22Rv1 (cell line): ENCODE measurements at regions not wholly inside any gene's neighbourhood (a gene's known extent, or its start where the extent isn't known, plus 50 kb on each side); places are given as distances from the start of the nearest gene placed in this dataset.

Source experiments
- H3K27ac ChIP-seq: fragments of 450-650 bp; 2 replicates; pipeline ENCODE4 v1.5.1; 2017
- ZFX ChIP-seq: fragments of 450-650 bp; IDR thresholded peaks from 2 replicates; pipeline ENCODE4 v1.6.1; 2017; ENCODE audit warnings: antibody characterized with exemption, borderline replicate concordance
- TF ChIP-seq, protein P1 (sequence below): fragments of 450-650 bp; IDR thresholded peaks from 2 replicates; pipeline ENCODE4 v1.5.1; 2017; ENCODE audit warnings: mild to moderate bottlenecking

DNA sequence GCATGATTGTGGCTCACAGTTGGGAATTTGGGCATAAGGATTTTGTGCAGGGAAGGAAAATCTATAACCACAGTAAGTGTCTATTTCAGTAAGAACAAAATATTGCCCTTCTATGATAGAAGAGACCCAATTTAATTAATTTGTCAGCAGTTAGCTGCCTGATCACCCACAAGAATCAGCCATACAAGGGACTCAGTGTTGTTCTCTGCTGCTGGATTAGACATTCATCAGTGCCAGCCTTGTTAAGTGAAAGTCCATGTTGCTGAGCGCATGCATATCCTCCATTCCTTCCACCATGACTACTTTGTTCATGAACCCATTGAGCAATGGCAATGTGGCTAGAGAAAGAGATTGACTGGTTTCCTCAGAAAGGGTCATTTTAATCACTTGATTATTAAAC, 125.3 kb upstream of the PDHA2 start:
- no peak overlapping the region for H3K27ac ChIP-seq
- no peak for TF ChIP-seq ZFX
- TF ChIP-seq, protein P1, sequence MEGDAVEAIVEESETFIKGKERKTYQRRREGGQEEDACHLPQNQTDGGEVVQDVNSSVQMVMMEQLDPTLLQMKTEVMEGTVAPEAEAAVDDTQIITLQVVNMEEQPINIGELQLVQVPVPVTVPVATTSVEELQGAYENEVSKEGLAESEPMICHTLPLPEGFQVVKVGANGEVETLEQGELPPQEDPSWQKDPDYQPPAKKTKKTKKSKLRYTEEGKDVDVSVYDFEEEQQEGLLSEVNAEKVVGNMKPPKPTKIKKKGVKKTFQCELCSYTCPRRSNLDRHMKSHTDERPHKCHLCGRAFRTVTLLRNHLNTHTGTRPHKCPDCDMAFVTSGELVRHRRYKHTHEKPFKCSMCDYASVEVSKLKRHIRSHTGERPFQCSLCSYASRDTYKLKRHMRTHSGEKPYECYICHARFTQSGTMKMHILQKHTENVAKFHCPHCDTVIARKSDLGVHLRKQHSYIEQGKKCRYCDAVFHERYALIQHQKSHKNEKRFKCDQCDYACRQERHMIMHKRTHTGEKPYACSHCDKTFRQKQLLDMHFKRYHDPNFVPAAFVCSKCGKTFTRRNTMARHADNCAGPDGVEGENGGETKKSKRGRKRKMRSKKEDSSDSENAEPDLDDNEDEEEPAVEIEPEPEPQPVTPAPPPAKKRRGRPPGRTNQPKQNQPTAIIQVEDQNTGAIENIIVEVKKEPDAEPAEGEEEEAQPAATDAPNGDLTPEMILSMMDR = no peak

DNA sequence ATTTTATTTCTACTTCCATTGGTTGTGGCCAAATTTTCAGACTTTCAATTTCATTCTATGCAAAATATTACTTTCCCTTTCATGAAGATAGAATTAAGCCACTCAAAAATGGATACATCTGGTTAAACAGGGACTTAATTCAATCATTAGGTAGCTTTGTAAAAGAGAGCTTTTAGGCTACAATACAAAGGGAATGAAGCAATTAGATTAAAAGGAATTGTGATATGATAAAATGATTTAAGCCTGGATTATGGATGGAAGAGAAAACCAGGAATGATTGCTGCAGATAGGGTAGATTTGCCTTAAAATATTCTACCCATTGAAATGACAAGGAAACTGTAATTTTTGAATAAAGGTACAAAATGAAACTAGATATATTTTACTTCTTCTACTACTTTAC, 134.6 kb upstream of the PDHA2 start:
- no peak overlapping the region for H3K27ac ChIP-seq
- TF ChIP-seq ZFX = no peak
- TF ChIP-seq, protein P1 = no peak

DNA sequence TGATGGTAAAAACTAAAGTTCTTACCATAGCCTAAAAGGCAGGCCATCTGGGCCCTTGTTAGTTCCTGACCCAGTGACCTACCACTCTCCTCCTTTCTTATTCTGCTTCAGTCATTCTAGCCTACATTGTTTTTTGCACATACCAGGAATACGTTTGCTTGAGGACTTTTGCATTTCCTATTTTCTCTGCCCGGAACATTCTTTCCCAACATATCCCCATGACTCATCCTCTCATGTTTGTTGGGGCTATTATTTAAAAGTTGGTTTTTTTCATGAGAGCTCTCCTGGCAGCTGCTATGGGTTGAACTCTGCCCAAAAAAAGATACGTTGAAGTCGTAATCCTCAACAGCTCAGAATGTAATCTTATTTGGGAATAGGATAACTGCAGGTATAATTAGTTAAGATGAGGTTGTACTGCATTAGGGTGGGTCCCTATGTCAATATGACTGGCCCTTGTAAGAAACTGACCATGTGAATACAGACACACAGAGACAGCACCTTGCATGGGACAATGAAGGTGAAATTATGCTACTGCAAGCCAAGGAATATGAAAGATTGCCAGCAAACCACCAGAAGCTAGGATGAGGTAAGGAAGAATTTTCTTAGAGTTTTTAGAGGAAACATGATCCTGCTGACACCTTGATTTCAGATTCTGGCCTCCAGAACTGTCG, 138.3 kb upstream of the PDHA2 start:
- TF ChIP-seq, protein P1 = no peak

DNA sequence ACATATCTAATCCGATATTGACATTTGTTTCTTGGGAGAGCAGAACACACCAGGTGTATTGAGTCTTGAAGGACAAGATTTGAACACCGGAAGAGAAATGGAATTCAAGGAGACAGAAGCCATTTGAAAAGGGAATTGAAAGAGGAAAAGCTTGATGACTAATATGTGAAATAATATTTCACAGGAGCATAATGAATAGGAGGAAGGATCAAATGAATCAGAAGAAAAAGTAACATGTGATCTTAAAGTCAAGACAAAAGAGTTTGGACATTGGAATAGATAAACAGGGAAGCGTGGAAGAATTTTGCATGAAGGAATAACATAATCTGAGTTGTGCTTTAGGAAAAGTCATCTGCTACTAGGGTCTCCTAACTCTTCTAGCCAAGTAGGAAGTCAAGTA, 145.5 kb upstream of the PDHA2 start:
- no peak overlapping the region for H3K27ac ChIP-seq
- TF ChIP-seq, protein P1 = no peak
- TF ChIP-seq ZFX = no peak

More for the DNA sequence above, 138.3 kb upstream of the PDHA2 start:
- no peak overlapping the region for H3K27ac ChIP-seq

DNA sequence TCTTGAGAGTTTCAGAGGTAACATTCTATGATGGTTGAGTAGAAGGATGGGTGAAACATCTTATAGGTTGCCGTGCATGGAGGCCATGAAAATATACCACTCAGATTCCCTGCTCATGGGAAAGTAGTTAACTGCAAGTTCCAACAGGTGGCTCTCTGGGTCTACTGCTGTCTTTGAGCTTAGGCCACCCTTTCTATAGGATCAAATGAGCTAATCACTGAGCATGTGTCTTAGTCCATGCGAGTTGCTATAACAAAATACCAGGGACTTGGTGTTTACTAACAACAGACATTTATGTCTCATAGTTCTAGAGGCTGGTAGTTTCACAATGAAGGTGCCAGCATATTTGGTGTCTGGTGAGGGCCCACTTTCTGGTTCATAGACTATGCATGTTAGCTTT, 144.8 kb upstream of the UNC5C start:
- H3K27ac ChIP-seq = no peak overlapping the region
- TF ChIP-seq, protein P1 = peak; percentile 62
- TF ChIP-seq ZFX = no peak

DNA sequence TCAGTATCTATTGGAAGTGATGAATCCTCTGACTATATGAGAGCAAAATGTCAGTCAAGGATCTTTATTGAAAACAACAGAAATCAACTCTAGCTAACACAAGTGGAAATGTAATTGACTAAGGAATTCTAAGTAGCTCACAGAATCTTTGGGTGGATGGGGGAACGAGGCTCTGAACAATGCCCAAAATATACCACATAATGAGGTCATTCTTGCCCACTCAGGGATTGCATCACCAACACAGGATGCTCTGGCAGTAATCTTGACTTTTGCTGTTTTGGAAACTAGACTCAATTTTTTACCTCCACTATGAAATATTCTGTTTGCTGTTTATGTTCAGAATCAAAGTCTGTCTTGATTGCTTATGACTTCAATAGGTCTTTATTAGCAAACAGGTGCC, 127.4 kb upstream of the UNC5C start:
- TF ChIP-seq, protein P1 = no peak
- no peak for TF ChIP-seq ZFX

DNA sequence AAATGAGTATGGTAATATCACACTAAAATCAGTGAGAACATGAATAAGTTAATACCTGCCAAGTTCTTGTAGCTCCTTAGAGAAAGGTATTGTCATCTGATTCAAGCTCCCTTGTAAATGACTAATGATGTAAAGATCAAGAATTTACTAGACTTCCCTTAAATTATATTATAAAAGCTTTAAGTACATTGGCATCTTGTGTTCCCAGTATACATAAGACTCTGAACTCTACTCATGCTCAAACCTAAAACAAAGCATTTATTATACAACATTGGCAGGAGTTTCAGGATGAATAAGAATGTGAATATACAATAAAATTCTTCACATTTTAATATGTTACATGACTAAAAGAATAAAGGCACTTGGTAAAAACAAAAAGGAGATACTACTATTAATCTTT, 126.8 kb upstream of the UNC5C start:
- TF ChIP-seq, protein P1 = no peak
- no peak for TF ChIP-seq ZFX
- no peak overlapping the region for H3K27ac ChIP-seq

More for the DNA sequence above, 127.4 kb upstream of the UNC5C start:
- H3K27ac ChIP-seq = no peak overlapping the region
